Testis (tissue), 2 donors: ENCODE measurements at regions not wholly inside any gene's neighbourhood (a gene's known extent, or its start where the extent isn't known, plus 50 kb on each side); places are given as distances from the start of the nearest gene placed in this dataset.

Experiments used
- DNase-seq: peaks from one replicate; pipeline ENCODE4 v3.0.0-alpha.2; 2019
- H3K27ac ChIP-seq, 2 donors: fragments of 200-600 bp; sonication (generic); one replicate each; pipeline ENCODE4 v1.5.1; 2019
- H3K27me3 ChIP-seq: fragments of 200-600 bp; sonication (generic); one replicate; pipeline ENCODE4 v1.5.1; 2019
- H3K36me3 ChIP-seq: fragments of 200-600 bp; sonication (generic); one replicate; pipeline ENCODE4 v1.5.1; 2017; ENCODE audit warnings: low read depth; ENCODE audit errors: missing control alignments
- H3K4me1 ChIP-seq: fragments of 200-600 bp; sonication (generic); one replicate; pipeline ENCODE4 v1.5.1; 2019
- H3K4me3 ChIP-seq, 2 donors: fragments of 200-600 bp; sonication (generic); one replicate each; pipeline ENCODE4 v1.5.1; 2017 to 2019
- H3K9me3 ChIP-seq: fragments of 200-600 bp; sonication (generic); one replicate; pipeline ENCODE4 v1.5.1; 2017
- POLR2A ChIP-seq: fragments of 450-650 bp; IDR thresholded peaks from one replicate; pipeline ENCODE4 v1.6.1; 2017; ENCODE audit warnings: antibody characterized with exemption, mild to moderate bottlenecking, moderate library complexity
- WGBS, 2 donors: methylation state at CpG; one replicate each; pipeline ENCODE4 v1.1.5; 2018; 5-methylcytosine and 5-hydroxymethylcytosine counted together
- intact Hi-C: fragments of 100-400 bp; cut with DNase I; formaldehyde crosslinking; loops from one replicate; pipeline ENCODE4 v1.15.1; 2023; ENCODE audit warnings: low total_unique reads
- TF ChIP-seq, protein P1 (sequence below), 3 experiments: fragments of 450-650 bp in 2 of 3; fragments of 200-600 bp in 1 of 3; sonication (generic) in 1 of 3; IDR thresholded peaks; one replicate each; pipeline ENCODE4 v1.5.1; 2016 to 2019; ENCODE audit warnings: antibody characterized with exemption in 3 of 3, mild to moderate bottlenecking in 2 of 3, moderate library complexity in 1 of 3

GRCh38 chr9:18327121-18327520 lies 146.8 kb upstream of the ADAMTSL1 start:
- Histone ChIP-seq H3K27ac (no peak overlapping the region), H3K27me3 (no peaks in the 10 kb centered on the region), H3K36me3 (no peaks in the 10 kb centered on the region), H3K4me1 (peaks cover 20% of the 10 kb centered on the region), H3K4me3 (no peak overlapping the region), H3K9me3 (no peaks in the 10 kb centered on the region)
- 43 to 60% methylated on average over 3 of the region's 3 CpGs for WGBS, 2 donors
- no peak for TF ChIP-seq POLR2A
- TF ChIP-seq, protein P1, sequence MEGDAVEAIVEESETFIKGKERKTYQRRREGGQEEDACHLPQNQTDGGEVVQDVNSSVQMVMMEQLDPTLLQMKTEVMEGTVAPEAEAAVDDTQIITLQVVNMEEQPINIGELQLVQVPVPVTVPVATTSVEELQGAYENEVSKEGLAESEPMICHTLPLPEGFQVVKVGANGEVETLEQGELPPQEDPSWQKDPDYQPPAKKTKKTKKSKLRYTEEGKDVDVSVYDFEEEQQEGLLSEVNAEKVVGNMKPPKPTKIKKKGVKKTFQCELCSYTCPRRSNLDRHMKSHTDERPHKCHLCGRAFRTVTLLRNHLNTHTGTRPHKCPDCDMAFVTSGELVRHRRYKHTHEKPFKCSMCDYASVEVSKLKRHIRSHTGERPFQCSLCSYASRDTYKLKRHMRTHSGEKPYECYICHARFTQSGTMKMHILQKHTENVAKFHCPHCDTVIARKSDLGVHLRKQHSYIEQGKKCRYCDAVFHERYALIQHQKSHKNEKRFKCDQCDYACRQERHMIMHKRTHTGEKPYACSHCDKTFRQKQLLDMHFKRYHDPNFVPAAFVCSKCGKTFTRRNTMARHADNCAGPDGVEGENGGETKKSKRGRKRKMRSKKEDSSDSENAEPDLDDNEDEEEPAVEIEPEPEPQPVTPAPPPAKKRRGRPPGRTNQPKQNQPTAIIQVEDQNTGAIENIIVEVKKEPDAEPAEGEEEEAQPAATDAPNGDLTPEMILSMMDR (IDR thresholded peaks at IDR 0.05) = no peak
- intact Hi-C loops = no loop called here
- no peak for DNase-seq

DNA sequence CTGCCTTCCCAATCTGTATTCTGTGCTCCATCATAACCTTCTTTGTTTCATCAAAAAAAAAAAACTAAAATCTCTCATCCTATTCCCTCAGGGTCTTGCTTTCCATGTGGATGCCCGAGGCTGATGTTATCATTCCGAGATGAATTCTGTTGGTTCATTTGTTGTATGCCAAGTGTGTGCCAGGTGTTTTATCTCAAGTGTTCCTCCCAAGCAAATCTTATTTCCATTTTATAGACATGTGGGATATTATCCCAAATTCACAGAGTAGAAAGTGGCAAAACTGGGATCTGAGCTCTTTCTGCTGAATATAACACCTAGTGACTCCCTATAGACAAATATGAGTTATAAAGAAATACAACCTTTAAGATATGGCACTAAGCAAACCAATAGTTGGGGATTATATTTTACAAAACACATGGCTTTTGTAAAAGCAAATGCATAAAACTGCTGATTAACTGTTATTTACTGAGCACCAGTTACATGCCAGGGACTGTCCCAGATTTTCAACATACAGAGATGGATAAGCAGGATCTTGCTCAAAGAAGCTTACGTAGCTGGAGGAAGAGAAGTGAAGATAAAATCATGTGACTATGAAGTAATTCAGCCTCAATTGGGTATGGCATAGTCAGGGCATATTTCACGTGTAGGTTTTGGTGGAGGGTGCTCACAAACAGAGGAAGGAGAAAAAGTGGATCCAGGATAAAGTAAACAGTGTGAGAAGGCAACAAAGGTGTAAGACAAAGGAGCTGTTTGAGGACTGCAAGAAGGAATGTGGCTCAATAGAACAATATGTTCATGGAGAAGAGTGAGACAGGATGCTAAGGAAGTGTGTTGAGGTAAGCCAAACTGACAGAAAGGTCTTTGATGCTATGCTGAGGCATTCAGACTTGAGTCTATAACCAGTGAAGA lies 143.3 kb upstream of the ADAMTSL1 start:
- Histone ChIP-seq H3K4me1 (peaks cover 25% of the 10 kb centered on the region), H3K4me3 (no peak overlapping the region), H3K27ac (no peak overlapping the region), H3K36me3 (no peaks in the 10 kb centered on the region), H3K9me3 (no peaks in the 10 kb centered on the region), H3K27me3 (no peaks in the 10 kb centered on the region)
- 69 to 86% methylated on average over 4 of the region's 4 CpGs for WGBS, 2 donors
- DNase-seq = no peak
- intact Hi-C loops = no loop called here
- TF ChIP-seq, protein P1 (IDR thresholded peaks at IDR 0.05) = no peak
- TF ChIP-seq POLR2A = no peak

DNA sequence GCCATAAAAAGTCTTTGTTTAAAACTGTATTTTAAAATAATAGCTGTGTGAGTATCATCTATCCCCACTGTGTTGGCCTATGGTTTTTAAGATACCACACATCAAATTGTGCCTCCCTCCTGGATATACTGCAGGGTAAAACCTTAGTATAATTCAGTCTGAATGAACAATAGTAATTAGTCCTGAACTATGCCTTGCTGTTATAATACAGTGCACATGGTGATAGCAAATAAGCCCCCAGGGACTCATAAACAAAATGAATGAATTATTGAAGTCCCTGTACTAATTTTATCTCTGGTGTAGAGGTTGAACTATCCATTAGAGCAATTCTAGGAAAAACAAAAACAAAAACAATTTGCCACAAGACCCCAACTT lies 142.7 kb upstream of the ADAMTSL1 start:
- H3K4me1 ChIP-seq = peaks cover 25% of the 10 kb centered on the region
- H3K27ac ChIP-seq = no peak overlapping the region
- TF ChIP-seq, protein P1 (IDR thresholded peaks at IDR 0.05) = no peak
- no peak for TF ChIP-seq POLR2A
- intact Hi-C loops = no loop called here
- no peak for DNase-seq
- no peak overlapping the region for H3K4me3 ChIP-seq
- no peaks in the 10 kb centered on the region for H3K27me3 ChIP-seq
- no peaks in the 10 kb centered on the region for H3K9me3 ChIP-seq
- H3K36me3 ChIP-seq = no peaks in the 10 kb centered on the region

DNA sequence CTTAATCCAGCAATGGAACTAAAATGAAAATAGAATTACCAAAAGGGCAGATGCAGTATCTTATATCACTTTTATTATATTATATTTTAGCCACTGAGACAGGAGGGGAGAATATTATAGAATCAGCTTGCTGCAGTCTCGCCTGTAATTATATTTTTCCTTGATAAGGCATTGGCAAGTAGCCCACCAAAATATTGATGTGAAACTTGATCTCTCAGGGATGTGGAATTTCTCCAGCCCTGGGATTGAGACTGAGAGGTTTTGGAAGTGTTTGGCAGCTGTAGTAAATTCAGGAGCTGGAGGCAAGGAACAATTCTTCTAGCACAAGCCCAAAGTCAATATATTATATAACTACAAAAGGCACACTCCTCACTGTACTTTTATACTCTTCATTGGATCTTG lies 142.1 kb upstream of the ADAMTSL1 start:
- no peak for DNase-seq
- Histone ChIP-seq H3K27me3 (no peaks in the 10 kb centered on the region), H3K4me3 (no peak overlapping the region), H3K9me3 (no peaks in the 10 kb centered on the region), H3K36me3 (no peaks in the 10 kb centered on the region), H3K4me1 (peaks cover 25% of the 10 kb centered on the region), H3K27ac (no peak overlapping the region)
- intact Hi-C loops = no loop called here
- 18 to 28% methylated on average over 1 of the region's 1 CpG for WGBS, 2 donors
- TF ChIP-seq POLR2A = no peak
- TF ChIP-seq, protein P1 (IDR thresholded peaks at IDR 0.05) = no peak

DNA sequence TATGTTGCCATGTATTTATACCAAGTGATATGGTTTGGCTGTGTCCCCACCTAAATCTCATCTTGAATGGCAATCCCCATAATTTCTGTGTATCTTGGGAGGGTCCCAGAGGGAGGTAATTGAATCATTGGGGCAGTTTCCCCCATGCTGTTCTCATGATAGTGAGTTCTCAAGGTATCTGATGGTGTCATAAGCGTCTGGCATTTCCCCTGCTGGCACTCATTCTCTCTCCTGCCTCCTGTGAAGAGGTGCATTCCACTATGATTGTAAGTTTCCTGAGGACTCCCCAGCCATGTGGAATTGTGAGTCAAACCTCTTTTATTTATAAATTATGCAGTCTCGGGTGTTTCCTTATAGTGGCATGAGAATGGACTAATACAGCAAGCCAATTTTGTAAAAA lies 140.8 kb upstream of the ADAMTSL1 start:
- Histone ChIP-seq H3K4me3 (no peak overlapping the region), H3K4me1 (peaks cover 17% of the 10 kb centered on the region), H3K36me3 (no peaks in the 10 kb centered on the region), H3K27me3 (no peaks in the 10 kb centered on the region), H3K27ac (no peak overlapping the region), H3K9me3 (no peaks in the 10 kb centered on the region)
- TF ChIP-seq, protein P1 (IDR thresholded peaks at IDR 0.05) = no peak
- TF ChIP-seq POLR2A = no peak
- DNase-seq = no peak
- 73 to 82% methylated on average over 2 of the region's 2 CpGs for WGBS, 2 donors
- intact Hi-C loops = no loop called here
